Activated CD4-positive, alpha-beta T cell treated with anti-CD3 and anti-CD28 coated beads for 4 hours (primary cell): ENCODE measurements at regions not wholly inside any gene's neighbourhood (a gene's known extent, or its start where the extent isn't known, plus 50 kb on each side); places are given as distances from the start of the nearest gene placed in this dataset.

Experiments
- DNase-seq, 2 donors: peaks; one replicate each; pipeline ENCODE4 v3.0.0-alpha.2; 2020

DNA sequence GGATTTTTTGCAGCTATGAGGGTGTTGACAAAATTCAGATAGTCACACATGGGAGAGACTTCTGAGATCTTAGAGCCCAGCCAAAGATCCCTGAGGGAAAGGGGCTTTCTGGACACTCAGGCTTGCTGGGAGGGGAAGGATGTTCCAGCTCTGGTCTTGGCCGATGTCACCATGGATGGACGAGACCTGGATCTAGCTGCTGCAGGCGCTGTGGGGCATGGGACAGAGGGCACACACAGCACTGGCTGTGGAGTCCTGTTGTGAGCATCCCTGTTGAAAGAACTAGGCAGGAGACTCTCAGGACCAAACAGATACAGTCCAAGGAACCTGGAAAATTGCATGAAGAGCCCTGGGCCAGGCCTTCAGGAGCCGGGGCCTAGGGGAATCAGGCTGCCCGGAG is 80.1 kb upstream of the SDK2 start:
- DNase-seq: no peak

- no peak for DNase-seq
Measured at GRCh38 chr17:73724990-73725389, 80.7 kb upstream of the SDK2 start.

DNA sequence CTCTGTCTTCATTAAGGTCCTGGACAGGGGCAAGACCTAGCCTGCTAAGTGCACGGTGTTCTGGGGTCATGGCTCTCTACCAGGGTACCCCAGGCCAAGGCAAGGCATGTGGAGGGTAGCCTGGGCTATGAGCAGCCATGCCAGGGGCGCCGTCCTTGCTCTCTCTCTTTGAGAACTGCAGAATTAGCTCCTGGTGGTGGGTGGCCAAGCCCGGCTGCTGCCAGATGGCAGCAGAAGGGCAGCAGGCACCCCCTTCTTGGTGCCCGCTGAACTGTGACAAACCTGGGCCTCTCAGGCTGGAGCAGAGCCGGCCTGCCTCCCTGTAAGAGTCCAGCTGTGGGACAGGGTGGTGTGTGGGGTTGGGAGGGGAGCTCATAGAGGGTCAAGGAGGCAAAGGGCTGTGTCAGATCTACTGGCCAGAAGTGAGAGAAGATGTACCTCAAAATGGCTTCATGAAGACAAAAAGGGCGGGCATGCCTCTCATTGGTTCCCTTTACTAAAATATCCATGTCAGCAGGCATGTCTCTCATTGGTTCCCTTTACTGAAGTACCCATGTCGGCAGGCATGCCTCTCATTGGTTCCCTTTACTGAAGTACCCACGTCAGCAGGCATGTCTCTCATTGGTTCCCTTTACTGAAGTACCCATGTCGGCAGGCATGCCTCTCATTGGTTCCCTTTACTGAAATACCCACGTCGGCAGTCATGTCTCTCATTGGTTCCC is 81.7 kb upstream of the SDK2 start:
- no peak for DNase-seq

DNA sequence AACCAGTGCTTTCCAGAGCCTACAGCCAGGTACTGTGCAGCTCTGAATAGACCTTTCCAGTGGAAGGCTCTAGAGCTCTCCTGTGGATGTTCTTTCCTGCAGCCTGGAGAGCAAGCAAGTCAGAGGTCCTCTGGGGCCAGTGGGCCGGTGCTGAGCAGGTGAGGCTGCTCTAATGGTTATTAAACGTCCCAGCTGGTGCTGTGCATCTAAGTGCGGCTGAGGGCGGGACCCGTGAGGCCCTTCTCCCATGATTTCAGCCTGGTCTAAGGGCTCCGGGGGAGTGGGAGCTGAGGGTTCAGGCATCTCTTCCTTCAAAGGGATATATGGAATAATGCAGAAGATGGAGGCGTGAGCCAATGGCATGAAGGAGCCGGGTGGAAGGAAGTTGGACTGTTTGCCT is 83.7 kb upstream of the SDK2 start:
- no peak for DNase-seq

GRCh38 chr17:73729101-73729500 is 84.9 kb upstream of the SDK2 start:
- DNase-seq: no peak

DNA sequence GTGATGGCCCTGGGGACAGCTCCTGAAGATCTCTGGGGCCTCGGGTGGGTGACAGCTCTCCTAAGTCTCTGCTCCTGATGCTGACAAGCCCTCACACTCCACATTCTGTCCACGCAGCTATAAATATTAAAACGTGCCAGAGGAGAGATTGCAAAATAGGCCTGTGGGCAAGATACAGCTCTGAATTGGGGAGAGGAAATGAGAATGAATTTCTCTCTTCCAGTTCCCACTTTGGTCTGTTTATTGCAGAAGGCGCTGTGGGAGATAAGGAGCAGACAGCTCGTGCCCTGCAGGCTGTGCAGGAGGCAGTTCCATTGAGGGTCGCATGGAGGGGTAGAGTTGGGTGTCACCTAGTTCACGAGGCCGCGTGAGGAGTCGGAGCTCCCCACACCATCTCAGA is 87.5 kb upstream of the SDK2 start:
- no peak for DNase-seq

DNA sequence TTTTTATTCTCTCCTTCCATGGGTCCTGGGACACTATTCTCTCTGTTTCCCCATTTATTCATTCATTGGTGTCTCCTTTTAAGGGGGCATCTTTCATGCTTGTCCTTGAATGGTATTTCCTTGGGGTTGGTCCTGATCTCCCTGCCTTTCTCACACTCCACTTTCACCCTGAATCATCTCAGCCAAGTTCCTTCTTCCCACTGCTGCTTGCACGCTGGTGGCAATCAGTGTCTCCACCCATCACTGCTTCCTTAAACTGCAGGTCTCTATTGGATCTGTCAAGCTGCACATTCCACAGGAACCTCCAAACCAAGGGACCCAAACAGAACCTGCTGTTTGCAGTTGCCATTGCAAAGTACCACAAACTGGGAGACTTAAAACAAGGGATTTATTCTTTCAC is 89.3 kb upstream of the SDK2 start:
- no peak for DNase-seq

GRCh38 chr17:73735245-73735644 is 91.0 kb upstream of the SDK2 start:
- DNase-seq: no peak

- no peak for DNase-seq
Measured at GRCh38 chr17:73738751-73739575, 94.7 kb upstream of the SDK2 start.

- DNase-seq: no peak
Measured at GRCh38 chr17:73740370-73740769, 96.1 kb upstream of the SDK2 start.

DNA sequence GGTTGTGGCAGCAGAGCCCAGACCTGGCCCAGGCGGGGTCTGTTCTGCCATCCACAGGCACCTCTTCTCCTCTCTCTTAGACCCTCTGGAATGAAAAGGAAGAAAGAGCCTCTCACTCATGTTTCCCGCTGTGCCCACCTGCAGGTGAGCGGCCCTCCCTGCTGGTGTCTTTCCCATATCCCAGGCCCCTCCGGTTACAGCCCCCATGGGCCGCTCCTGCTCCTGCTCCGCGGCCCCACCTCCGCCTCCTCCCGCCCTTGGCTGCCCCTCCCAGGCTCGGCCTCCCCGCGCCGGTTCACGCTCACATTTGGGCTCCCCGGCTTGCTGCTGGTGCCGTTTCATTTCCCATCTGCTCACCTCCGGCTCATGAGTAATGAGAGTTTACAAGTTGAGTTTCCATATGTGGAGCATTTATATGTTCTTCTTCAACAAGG is 98.7 kb upstream of the SDK2 start:
- DNase-seq: no peak

DNA sequence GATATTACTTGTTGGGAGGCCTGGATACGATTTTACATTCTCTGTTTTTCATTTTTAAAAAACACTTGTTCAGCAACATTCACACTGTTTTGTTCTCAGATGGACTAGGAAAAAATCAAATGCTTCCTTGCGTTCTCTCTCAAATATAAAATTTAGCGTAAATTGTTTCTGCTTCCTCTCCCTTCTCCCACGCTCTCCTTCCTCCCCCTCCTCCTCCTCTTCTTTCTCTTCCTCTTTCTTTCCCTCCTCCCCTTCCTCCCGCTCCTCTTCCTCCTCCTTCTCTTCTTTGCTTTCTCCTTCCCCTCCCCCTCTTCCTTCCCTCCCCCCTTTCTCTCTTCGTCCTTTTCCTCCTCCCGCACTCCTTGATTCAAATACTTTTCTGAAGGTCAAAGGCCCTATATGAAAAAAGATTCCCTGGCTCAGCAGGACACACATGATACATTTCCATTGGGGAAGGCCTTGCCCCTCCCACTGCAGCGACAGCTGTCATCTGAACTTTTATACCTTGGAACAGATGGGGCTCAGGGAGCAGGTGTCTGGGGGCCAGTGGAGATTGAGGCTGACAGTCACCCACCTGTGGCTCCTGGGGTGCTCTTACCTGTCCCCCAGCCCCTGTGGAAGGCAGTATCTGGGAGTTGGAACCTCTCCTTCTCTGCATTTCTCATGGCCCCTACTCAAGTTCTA is 99.4 kb upstream of the SDK2 start:
- DNase-seq: no peak

- DNase-seq: no peak
Measured at GRCh38 chr17:73744411-73744810, 100.2 kb upstream of the SDK2 start.

DNA sequence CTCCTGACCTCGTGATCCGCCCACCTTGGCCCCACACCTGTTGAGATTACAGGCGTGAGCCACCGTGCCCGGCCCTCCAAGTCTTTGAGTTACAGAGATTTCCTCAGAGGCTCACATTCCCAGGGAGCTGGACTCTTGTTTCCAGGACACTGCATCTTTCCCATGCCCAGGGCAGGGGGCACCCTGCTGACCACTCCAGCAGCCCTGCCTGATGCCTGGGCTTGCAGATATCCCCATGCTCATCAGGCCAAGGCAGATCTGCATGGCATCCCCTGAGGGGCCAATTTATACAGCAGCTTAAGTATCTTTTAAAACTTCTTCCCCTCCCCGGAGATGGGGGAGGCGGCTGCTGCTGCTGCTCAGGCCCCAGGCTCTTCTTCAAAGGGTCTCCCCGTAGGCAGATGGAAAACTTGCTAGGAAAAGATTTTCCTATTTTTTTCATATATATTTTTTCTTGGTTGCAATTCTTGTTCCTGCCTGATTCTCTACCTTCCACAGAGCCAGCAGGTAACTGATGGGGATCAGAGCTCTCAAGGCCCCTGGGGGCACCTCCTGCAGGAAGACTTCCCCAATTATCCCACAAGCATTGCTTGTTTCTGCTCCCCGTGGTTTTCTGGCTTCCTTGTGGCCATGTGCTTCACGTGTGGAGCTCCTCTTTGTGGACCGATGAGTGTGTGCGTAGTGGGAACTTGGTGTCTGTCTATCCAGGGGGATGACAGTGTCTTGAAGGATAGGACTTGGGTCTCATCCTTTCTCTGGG is 102.2 kb upstream of the SDK2 start:
- DNase-seq: no peak

- DNase-seq: no peak
Measured at GRCh38 chr17:73747221-73748002, 103.2 kb upstream of the SDK2 start.

DNA sequence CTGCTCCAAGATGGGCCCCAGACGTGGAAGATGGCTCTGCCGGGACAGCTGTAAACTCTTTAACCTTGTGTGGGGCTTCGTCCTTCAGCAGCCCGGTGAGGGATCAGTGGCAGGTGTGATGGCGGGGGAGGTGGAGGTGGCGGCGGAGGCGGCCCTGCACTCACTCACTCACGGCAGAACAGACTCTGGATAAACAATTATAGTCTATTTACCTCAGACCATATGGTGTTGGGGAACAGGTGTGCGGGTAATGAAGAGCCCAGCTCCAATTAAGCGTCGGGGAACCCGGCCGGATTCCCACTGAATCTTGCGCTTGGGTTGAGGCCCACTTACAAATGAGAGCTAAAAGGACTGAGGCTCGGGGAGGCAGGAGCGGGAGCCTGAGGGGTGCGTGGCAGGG is 104.3 kb upstream of the SDK2 start:
- no peak for DNase-seq

- no peak for DNase-seq
Measured at GRCh38 chr17:73749337-73749823, 105.1 kb upstream of the SDK2 start.

GRCh38 chr17:73749928-73750605 is 105.8 kb upstream of the SDK2 start:
- DNase-seq: no peak

DNA sequence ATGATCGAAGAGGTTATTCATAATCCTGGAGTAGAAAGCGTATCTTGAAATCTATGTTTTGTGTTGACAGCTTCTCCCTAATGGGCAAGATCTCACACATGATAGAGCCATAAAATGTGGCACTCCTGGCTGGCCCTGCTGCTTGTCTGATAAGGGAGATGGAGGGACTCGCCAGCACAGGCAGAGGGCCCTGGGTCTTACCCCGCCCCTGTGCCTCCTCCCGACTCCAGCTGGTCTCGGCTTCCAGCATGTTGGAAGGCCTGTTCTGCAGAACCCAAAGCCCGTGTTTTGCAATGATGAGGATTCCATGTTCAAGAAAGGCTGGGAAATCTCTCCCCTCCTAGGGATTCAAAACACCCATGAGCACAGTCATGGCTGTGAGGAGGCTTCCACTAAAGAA is 106.7 kb upstream of the SDK2 start:
- DNase-seq: no peak

- DNase-seq: no peak
Measured at GRCh38 chr17:73753751-73754496, 109.7 kb upstream of the SDK2 start.
